ENCODE measurements at regions not wholly inside any gene's neighbourhood (a gene's known extent, or its start where the extent isn't known, plus 50 kb on each side); places are given as distances from the start of the nearest gene placed in this dataset.

DNA sequence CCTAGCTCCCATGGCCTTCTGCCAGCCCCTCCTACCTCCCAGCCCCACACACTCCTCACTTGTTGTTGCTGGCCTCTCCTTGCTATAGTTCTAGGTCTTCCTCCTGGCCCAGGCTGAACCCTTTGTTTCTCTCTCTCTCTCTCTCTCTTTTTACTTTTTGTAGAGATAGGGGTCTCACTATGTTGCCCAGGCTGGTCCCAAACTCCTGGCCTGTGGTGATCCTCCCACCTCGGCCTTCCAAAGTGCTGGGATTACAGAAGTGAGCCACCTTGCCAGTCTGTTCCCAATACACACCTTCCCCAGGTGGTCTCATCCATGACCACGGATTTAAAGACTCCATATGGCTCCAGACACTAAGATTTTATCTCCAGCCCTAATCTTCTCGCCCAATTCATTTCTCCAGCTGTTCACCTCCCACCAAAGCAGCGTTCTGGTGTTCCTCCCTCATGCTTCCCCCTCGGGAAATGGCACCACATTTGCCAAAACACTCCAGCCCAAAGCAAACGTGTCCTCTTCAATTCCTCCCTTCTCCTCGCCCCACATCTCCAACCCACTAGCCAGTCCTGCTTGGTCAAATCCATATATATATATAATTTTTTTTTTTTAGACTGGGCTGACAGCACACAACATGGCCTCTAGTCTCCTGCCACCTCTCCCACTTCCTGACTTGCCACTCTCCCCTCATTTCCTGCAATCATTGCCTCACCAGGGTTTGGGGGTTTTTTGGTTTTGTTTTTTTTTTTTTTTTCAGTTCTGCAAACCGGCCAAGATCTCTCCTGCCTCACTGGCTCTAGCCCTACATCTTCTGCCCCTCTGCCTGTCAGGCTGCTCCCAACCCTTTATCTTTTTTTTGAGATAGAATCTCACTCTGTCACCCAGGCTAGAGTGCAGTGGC, 104.4 kb downstream of the NCR2 start:
- Histone ChIP-seq H3K4me1 (replicated peaks) (peaks cover 4% of the 10 kb centered on the region), H3K9me3 (no peaks in the 10 kb centered on the region), H3K27me3 (replicated peaks; ENCODE audit: insufficient read depth) (no peaks in the 10 kb centered on the region), H3K36me3 (no peaks in the 10 kb centered on the region), H3K4me3 (no peak overlapping the region), H3K27ac (no peak overlapping the region)
- no peak for DNase-seq (ENCODE audit: low spot score)
- TF ChIP-seq CTCF (IDR thresholded peaks at IDR 0.05) (no peak), POLR2AphosphoS5 (IDR thresholded peaks at IDR 0.05) (no peak), POLR2A (IDR thresholded peaks at IDR 0.05) (no peak)
- intact Hi-C loops (cut with DNase I): no loop called here
- 75% methylated on average over 8 of the region's 8 CpGs for WGBS

- intact Hi-C loops (cut with DNase I): no loop called here
- Histone ChIP-seq H3K27me3 (replicated peaks; ENCODE audit: insufficient read depth) (no peaks in the 10 kb centered on the region), H3K27ac (no peak overlapping the region), H3K4me1 (replicated peaks) (peaks cover 4% of the 10 kb centered on the region), H3K36me3 (no peaks in the 10 kb centered on the region), H3K4me3 (no peak overlapping the region), H3K9me3 (no peaks in the 10 kb centered on the region)
- no peak for DNase-seq (ENCODE audit: low spot score)
- 97% methylated on average over 6 of the region's 6 CpGs for WGBS
- TF ChIP-seq CTCF (IDR thresholded peaks at IDR 0.05): no peak
- no peak for TF ChIP-seq POLR2AphosphoS5 (IDR thresholded peaks at IDR 0.05)
- no peak for TF ChIP-seq POLR2A (IDR thresholded peaks at IDR 0.05)
Measured at GRCh38 chr6:41440958-41441357, 105.2 kb upstream of the FOXP4 start.

- intact Hi-C loops (cut with DNase I): no loop called here
- no peaks in the 10 kb centered on the region for H3K27me3 ChIP-seq (replicated peaks; ENCODE audit: insufficient read depth)
- H3K27ac ChIP-seq: no peak overlapping the region
- H3K36me3 ChIP-seq: no peaks in the 10 kb centered on the region
- no peak for DNase-seq (ENCODE audit: low spot score)
- H3K4me1 ChIP-seq (replicated peaks): peaks cover 4% of the 10 kb centered on the region
- 89% methylated on average over 9 of the region's 9 CpGs for WGBS
- no peaks in the 10 kb centered on the region for H3K9me3 ChIP-seq
- TF ChIP-seq CTCF (IDR thresholded peaks at IDR 0.05): no peak
- TF ChIP-seq POLR2A (IDR thresholded peaks at IDR 0.05): no peak
- TF ChIP-seq POLR2AphosphoS5 (IDR thresholded peaks at IDR 0.05): no peak
- no peak overlapping the region for H3K4me3 ChIP-seq
Measured at GRCh38 chr6:41441598-41442351, 104.4 kb upstream of the FOXP4 start.

GRCh38 chr6:41442352-41442672, 103.9 kb upstream of the FOXP4 start:
- DNase-seq (ENCODE audit: low spot score): no peak
- no peak overlapping the region for H3K4me3 ChIP-seq
- WGBS: 74% methylated on average over 2 of the region's 2 CpGs
- peaks cover 4% of the 10 kb centered on the region for H3K4me1 ChIP-seq (replicated peaks)
- no peak overlapping the region for H3K27ac ChIP-seq
- TF ChIP-seq POLR2A (IDR thresholded peaks at IDR 0.05): no peak
- no peak for TF ChIP-seq POLR2AphosphoS5 (IDR thresholded peaks at IDR 0.05)
- no peak for TF ChIP-seq CTCF (IDR thresholded peaks at IDR 0.05)
- intact Hi-C loops (cut with DNase I): no loop called here
- no peaks in the 10 kb centered on the region for H3K9me3 ChIP-seq
- H3K27me3 ChIP-seq (replicated peaks; ENCODE audit: insufficient read depth): no peaks in the 10 kb centered on the region
- H3K36me3 ChIP-seq: no peaks in the 10 kb centered on the region
